Osteocyte (in vitro differentiated cells): ENCODE measurements at regions not wholly inside any gene's neighbourhood (a gene's known extent, or its start where the extent isn't known, plus 50 kb on each side); places are given as distances from the start of the nearest gene placed in this dataset.
"Not testable (repeated sequence)": the region's sequence is repeated elsewhere in the genome, so short reads cannot be mapped to it uniquely, and the experiment has no call there.

Experiments
- DNase-seq: peaks from one replicate; pipeline ENCODE4 v3.0.0; 2021; ENCODE audit warnings: mixed read lengths; ENCODE audit not compliant: unreplicated experiment; ENCODE audit errors: extremely low spot score
- H3K27ac Mint-ChIP-seq: one replicate; pipeline ENCODE4 v1.8.0; 2021; ENCODE audit warnings: mild to moderate bottlenecking, mixed read lengths; ENCODE audit not compliant: unreplicated experiment
- H3K27me3 Mint-ChIP-seq: one replicate; pipeline ENCODE4 v1.8.0; 2021; ENCODE audit warnings: mixed read lengths; ENCODE audit not compliant: unreplicated experiment
- H3K36me3 Mint-ChIP-seq: one replicate; pipeline ENCODE4 v1.8.0; 2021; ENCODE audit warnings: mixed read lengths; ENCODE audit not compliant: unreplicated experiment
- H3K4me1 Mint-ChIP-seq: one replicate; pipeline ENCODE4 v1.8.0; 2021; ENCODE audit warnings: mixed read lengths; ENCODE audit not compliant: unreplicated experiment
- H3K4me3 Mint-ChIP-seq: one replicate; pipeline ENCODE4 v1.8.0; 2021; ENCODE audit warnings: mild to moderate bottlenecking, moderate library complexity, mixed read lengths; ENCODE audit not compliant: unreplicated experiment
- H3K9me3 Mint-ChIP-seq: one replicate; pipeline ENCODE4 v1.8.0; 2021; ENCODE audit warnings: mixed read lengths; ENCODE audit not compliant: unreplicated experiment
- CTCF ChIP-seq: fragments of 200-600 bp; sonication (generic); IDR thresholded peaks from 2 replicates; pipeline ENCODE4 v1.5.0; 2021; ENCODE audit warnings: antibody characterized with exemption, mild to moderate bottlenecking, moderate library complexity

GRCh38 chr6:125586074-125586473 is 163.4 kb upstream of the HEY2 start:
- Mint-ChIP-seq H3K27me3 (no peaks in the 10 kb centered on the region), H3K4me3 (no peak overlapping the region), H3K9me3 (peaks cover 4% of the 10 kb centered on the region), H3K36me3 (no peaks in the 10 kb centered on the region), H3K27ac (peak overlapping the region; percentile 87), H3K4me1 (peaks cover 41% of the 10 kb centered on the region)
- DNase-seq, result no peak
- no peak for TF ChIP-seq CTCF

DNA sequence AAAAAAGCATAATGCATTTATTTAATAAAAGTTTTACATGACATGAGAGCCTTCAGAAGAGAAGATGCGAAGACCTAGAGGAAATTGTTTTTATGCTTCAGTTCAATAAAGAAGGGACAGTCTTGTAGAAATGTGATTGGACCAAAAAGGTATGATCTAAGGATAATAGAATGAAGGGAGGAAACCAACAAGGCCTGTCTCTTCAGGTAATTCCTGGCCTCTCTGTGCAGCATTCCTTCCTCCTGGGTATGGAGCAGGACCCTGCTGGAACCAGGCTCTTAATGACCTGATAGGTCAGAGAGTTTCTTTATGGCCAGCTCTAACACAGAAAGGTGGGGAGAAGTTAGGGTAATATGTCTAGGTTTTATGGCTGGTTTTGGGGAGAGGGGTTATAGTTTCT is 162.8 kb upstream of the HEY2 start:
- H3K4me1 Mint-ChIP-seq, result peaks cover 39% of the 10 kb centered on the region

GRCh38 chr6:125587666-125588632 is 161.5 kb upstream of the HEY2 start:
- TF ChIP-seq CTCF, result no peak
- H3K4me1 Mint-ChIP-seq, result peaks cover 48% of the 10 kb centered on the region
- no peaks in the 10 kb centered on the region for H3K36me3 Mint-ChIP-seq
- H3K4me3 Mint-ChIP-seq, result no peak overlapping the region
- H3K9me3 Mint-ChIP-seq, result peaks cover 4% of the 10 kb centered on the region
- no peak for DNase-seq
- no peaks in the 10 kb centered on the region for H3K27me3 Mint-ChIP-seq
- no peak overlapping the region for H3K27ac Mint-ChIP-seq

More for the DNA sequence above, 162.8 kb upstream of the HEY2 start:
- Mint-ChIP-seq H3K27me3 (no peaks in the 10 kb centered on the region), H3K9me3 (peaks cover 4% of the 10 kb centered on the region), H3K4me3 (no peak overlapping the region), H3K27ac (no peak overlapping the region), H3K36me3 (no peaks in the 10 kb centered on the region)
- no peak for TF ChIP-seq CTCF
- no peak for DNase-seq

DNA sequence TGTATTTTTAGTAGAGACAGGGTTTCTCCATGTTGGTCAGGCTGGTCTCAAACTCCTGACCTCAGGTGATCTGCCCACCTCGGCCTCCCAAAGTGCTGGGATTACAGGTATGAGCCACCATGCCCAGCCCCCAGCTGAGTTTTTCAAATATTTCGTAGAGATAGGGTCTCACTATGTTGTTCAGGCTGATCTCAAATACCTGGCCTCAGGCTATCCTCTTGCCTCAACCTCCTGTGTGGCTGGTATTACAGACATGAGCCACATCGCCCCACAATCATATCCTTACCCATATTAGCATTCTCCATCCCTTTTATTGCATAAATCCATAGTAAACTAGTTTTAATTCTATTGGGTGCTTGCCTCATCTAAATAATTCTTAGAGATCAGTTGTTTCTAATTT is 157.6 kb upstream of the HEY2 start:
- H3K36me3 Mint-ChIP-seq, H3K27ac Mint-ChIP-seq, H3K4me3 Mint-ChIP-seq, H3K27me3 Mint-ChIP-seq, DNase-seq: not testable (repeated sequence)
- Mint-ChIP-seq H3K4me1 (peaks cover 45% of the 10 kb centered on the region), H3K9me3 (peaks cover 11% of the 10 kb centered on the region)

- DNase-seq, result no peak
- peaks cover 11% of the 10 kb centered on the region for H3K9me3 Mint-ChIP-seq
- H3K4me3 Mint-ChIP-seq, result no peak overlapping the region
- H3K27ac Mint-ChIP-seq, result peak overlapping the region; percentile 56
- H3K4me1 Mint-ChIP-seq, result peaks cover 57% of the 10 kb centered on the region
- H3K36me3 Mint-ChIP-seq, result no peaks in the 10 kb centered on the region
- H3K27me3 Mint-ChIP-seq, result no peaks in the 10 kb centered on the region
- TF ChIP-seq CTCF, result no peak
Measured at GRCh38 chr6:125593746-125594145, 155.7 kb upstream of the HEY2 start.
